Cerebellar cortex (tissue), 1 donor: ENCODE measurements at regions not wholly inside any gene's neighbourhood (a gene's known extent, or its start where the extent isn't known, plus 50 kb on each side); places are given as distances from the start of the nearest gene placed in this dataset.

Experiments
- DNase-seq: peaks from one replicate; pipeline ENCODE4 v3.0.0-alpha.2; 2015; ENCODE audit warnings: low spot score

DNA sequence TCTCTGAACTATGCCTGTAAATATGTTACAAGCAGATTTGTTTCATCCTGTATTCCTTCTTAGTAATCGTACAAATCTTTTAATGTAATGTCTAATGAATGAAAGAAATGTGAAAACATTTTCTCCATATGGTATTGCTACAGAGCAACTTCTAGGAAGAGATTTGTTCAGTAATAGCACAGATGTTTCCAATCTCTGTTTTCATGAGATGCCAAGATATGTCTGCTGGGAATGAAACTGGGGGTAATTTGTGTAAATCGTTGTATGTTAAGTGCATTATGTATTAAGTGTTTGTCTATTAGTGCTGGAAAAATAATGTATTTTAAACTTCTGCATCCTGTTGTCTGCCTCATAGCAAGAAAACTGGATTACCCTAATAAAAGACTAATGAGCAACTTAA lies 722.2 kb upstream of the EYS start:
- DNase-seq: no peak

- DNase-seq: no peak
Observed at GRCh38 chr6:66423047-66423446, 716.0 kb upstream of the EYS start.

DNA sequence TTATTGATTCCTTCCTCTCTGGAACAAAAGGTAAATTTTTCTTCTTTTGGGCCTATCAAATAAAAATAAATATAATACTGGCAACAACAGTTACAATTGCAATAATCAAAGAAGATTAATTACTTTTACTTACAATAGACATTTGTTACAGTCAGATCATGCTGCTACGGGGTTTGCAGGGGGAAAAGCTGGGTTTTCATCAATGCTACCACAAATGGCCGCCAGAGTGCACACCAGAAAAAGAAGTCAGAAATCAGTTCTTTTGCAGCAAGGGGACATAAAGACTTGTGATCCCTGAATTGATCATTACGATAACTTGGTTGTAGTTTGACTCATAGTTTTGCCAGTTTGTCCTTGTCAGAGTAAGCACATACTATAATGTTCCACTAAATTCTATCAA lies 714.5 kb upstream of the EYS start:
- DNase-seq: no peak

DNA sequence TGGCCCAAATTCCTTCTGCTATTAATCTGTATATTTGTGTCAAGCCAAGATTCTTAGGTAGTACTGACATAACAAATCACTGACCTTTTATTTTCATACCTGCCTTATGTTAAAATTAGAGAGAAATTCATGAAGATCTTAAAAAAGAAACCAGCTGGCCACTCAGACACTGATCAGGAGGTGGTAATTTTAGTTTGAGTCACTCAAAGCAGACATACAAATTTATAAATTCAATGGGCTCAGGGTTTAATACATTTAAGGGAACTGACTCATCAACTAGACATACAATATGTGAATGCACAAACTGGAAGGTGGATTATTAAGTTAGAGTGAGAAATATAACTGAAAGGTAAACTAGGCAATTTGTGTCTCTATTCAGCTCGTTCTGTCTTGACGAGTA lies 711.9 kb upstream of the EYS start:
- no peak for DNase-seq

GRCh38 chr6:66403966-66404365 lies 696.9 kb upstream of the EYS start:
- no peak for DNase-seq

DNA sequence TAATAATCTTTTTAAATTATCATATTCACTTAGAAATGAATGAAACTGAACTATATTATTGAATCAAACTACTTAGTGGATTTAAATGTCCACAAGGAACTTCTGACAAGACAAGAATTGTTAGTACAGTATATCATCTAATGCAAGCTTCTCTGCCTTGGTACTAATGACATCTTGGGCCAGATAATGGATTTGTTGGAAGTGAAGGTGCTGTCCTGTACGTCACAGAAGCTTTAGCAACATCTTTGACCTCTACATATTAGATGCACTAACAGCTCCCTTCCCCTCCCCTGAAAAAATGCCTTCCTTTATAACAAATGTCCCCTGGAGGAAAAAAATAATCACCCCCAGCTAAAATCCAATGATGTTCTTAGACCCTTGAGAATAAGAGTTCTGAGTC lies 695.8 kb upstream of the EYS start:
- no peak for DNase-seq

- no peak for DNase-seq
Observed at GRCh38 chr6:66396549-66396948, 689.5 kb upstream of the EYS start.

DNA sequence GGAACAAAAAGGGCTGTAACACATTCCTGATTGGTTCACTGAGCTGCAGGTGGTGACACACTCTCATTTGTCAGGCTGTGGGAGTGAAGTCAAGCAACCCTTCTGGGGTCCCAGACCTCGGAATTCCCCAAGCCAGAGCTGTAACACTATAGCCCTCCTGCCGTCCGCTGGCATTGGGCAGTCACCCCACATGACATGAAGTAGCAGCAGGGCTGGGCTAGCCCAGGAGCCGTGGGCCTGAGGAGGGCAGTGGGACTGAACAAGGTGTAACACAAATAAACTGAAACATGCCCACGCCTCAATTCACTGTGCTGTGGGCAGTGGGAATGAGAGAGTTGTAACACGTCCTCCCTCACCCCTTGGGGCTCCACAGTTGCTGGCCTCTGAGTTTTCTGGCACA lies 689.1 kb upstream of the EYS start:
- no peak for DNase-seq

GRCh38 chr6:66390393-66390792 lies 683.4 kb upstream of the EYS start:
- DNase-seq: no peak

DNA sequence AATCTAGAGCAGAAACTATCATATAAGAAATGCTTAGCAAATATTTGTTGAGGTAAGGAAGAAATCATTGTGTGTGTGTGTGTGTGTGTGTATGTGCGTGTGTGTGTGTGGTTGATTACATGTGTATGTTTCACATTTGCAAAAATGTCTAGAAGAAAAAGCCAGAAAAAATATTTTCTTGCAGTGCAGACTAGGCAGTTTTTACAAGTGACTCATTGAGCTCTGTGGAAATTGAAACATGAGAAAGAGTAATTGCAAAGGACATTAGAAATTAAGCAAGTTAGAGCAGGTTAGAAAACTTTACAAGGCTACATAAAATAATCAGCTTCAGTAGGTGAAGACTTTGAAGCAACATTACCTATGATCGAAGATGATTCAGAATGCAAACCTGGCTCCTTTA lies 669.0 kb upstream of the EYS start:
- DNase-seq: no peak

DNA sequence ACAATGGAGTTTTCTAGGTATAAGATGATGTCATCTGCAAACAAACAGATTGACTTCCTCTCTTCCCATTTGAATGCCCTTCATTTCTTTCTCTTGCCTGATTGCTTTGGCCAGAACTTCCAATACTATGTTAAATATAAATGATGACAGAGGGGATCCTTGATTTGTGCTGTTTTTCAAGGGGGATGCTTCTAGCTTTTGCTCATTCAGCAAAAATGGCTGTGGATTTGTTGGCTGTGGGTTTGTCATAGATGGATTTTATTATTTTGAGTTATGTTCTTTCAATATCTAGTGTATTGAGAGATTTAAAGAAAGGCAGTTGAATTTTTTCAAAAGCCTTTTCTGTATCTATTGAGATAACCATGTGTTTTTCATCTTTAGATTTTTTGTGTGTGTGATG lies 662.4 kb upstream of the EYS start:
- DNase-seq: no peak

GRCh38 chr6:66362888-66363287 lies 655.9 kb upstream of the EYS start:
- DNase-seq: no peak

DNA sequence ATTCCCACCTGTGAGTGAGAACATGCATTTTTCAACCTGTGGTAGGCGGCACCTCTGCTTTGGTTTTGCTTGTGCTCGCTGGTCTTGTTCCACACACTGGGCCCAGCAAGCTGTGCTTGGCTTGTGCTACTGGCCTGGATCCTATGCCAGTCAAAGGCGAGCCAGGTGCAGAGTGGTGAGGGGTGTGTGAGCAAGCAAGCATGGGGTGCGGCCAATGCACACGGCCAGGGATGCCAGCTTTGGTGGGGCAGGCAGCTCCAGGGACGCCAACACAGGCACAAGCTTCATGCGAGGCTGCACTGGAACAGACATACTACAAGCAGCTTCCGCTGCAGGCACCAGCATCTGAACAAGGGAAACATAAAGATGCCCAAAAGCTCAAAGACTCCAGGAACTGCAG lies 654.9 kb upstream of the EYS start:
- no peak for DNase-seq

DNA sequence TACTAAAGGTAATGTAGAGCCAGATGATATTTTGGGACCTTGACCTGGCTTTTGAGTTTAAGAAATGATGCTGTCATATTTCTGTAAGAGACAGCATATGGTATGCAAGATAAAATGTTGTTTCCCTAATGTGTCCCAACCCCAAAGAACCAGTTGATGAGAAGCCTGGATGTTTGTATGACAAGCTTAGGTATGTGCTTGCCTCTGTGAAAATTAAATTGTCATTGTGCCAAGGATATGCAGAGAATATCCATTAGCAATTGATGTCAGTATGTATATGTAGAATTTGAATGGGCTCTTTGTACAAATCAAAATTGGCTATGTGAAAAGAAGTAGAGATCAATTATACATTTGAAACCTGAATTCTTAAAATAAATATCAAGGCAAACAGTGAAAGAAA lies 650.8 kb upstream of the EYS start:
- no peak for DNase-seq

DNA sequence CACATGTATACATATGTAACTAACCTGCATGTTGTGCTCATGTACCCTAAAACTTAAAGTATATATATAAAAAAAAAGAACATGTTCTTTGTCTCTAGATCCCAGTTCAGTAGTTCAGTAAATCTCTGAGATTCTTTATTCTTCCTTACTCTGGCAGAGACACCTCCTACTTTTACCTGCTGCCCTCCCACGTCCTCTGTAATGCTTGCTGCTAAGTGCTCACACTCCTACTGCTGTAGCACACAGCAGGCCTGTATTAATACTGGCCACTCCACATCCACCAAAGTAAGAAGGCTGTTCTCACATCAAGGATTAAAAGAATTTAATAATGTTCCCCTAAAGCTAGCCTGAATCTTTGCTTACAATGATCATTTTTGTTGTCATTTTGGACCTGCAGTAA lies 648.4 kb upstream of the EYS start:
- DNase-seq: no peak

DNA sequence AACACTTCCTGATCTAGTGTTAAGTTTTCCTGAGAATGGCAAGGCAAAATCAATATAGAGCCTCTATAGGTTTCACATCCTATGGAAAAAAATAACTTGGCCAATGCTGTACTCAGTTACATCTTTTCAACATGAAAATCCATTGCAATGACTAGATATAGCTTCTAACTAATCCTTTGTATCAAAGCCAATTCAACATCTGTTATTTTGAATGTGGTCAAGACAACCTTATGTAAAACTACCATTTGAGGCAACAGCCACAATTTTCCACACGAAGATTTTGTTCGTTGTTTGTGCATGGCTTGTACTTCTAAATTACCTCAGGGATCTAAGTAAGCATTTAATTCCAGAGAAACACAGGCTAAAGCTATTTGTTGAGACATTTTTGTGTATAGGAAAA lies 637.8 kb upstream of the EYS start:
- DNase-seq: no peak

- no peak for DNase-seq
Observed at GRCh38 chr6:66340736-66341135, 633.7 kb upstream of the EYS start.

GRCh38 chr6:66336176-66336575 lies 629.1 kb upstream of the EYS start:
- no peak for DNase-seq

GRCh38 chr6:66328200-66328599 lies 621.2 kb upstream of the EYS start:
- no peak for DNase-seq

GRCh38 chr6:66326228-66326627 lies 619.2 kb upstream of the EYS start:
- DNase-seq: no peak

DNA sequence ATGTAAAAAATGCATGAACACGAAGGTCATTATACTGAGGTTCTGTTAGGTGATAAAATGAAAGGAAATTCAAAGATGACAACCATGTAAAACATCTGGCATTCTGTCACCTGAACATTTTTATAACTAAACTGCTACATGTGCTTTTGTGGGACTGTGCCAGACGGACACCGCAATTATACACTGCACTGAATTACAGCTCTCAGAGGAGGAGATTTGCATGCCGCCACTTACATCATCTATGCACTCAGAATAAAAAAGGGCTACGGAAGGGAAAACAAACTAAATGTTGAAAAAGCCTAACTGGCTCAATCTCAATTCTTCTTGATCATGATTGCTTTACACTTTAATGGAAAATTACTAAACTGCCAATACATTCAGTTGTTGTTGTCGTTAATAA lies 614.0 kb upstream of the EYS start:
- DNase-seq: no peak

GRCh38 chr6:66307490-66307889 lies 600.5 kb upstream of the EYS start:
- DNase-seq: no peak

- DNase-seq: no peak
Observed at GRCh38 chr6:66291905-66292304, 584.9 kb upstream of the EYS start.

DNA sequence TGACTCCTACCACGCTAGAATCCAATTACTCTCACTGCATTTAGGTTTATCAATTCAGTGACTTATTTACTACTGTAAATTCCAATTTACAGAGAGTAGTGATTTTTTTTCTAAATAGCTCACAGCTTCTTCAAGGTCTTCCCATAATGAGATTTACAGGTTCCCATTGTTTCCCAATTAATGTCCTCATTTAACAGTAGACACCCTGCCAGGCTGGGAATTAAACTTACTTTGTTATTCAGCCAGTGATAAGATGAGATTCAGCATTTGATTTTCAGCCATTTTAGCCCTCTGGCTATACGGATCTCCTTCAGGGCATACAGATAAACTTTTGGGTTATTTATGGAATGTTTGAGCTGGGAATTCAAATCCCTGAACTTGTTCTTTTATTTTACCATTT lies 582.9 kb upstream of the EYS start:
- no peak for DNase-seq

GRCh38 chr6:66278115-66278514 lies 571.1 kb upstream of the EYS start:
- no peak for DNase-seq
